Vagina (tissue), 2 donors: ENCODE measurements at regions not wholly inside any gene's neighbourhood (a gene's known extent, or its start where the extent isn't known, plus 50 kb on each side); places are given as distances from the start of the nearest gene placed in this dataset.

ENCODE experiments used
- POLR2A ChIP-seq, 2 donors: fragments of 450-650 bp; IDR thresholded peaks; one replicate each; pipeline ENCODE4 v1.6.1; 2017; ENCODE audit warnings: antibody characterized with exemption in 2 of 2, mild to moderate bottlenecking in 2 of 2, moderate library complexity in 2 of 2
- POLR2AphosphoS5 ChIP-seq, 2 donors: sonication (generic); formaldehyde crosslinking; IDR thresholded peaks; one replicate each; pipeline ENCODE4 v1.9.0; 2017; ENCODE audit warnings: antibody characterized with exemption in 2 of 2, mild to moderate bottlenecking in 2 of 2, low read depth in 1 of 2; ENCODE audit not compliant: insufficient read depth in 1 of 2
- TF ChIP-seq, protein P1 (sequence below), 3 experiments: fragments of 450-650 bp in 2 of 3; fragments of 200-600 bp in 1 of 3; sonication (generic) in 1 of 3; IDR thresholded peaks; one replicate each; pipeline ENCODE4 v1.5.1; 2017 to 2019; ENCODE audit warnings: antibody characterized with exemption in 3 of 3, mild to moderate bottlenecking in 2 of 3, moderate library complexity in 2 of 3

DNA sequence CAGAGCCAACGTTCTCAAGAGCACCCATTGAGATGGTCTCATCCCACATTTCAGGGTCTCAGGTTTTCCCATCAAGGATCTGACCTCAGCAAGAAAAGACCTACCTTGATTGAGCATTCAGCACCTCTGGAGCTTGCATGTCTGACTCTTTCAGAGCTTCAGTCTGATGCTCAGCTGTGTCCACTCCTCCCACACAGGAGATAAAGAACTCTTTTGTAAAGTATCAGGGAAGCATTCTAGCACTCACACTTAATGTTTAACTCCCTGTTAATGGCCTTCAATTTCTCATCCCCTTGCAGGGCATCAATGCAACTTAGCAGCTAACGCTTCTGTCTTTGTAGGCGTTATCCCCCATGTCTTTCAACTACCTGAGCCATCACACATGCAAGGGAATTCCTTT is 124.1 kb downstream of the GALC start:
- no peak for TF ChIP-seq POLR2A (IDR thresholded peaks at IDR 0.05)
- TF ChIP-seq, protein P1, sequence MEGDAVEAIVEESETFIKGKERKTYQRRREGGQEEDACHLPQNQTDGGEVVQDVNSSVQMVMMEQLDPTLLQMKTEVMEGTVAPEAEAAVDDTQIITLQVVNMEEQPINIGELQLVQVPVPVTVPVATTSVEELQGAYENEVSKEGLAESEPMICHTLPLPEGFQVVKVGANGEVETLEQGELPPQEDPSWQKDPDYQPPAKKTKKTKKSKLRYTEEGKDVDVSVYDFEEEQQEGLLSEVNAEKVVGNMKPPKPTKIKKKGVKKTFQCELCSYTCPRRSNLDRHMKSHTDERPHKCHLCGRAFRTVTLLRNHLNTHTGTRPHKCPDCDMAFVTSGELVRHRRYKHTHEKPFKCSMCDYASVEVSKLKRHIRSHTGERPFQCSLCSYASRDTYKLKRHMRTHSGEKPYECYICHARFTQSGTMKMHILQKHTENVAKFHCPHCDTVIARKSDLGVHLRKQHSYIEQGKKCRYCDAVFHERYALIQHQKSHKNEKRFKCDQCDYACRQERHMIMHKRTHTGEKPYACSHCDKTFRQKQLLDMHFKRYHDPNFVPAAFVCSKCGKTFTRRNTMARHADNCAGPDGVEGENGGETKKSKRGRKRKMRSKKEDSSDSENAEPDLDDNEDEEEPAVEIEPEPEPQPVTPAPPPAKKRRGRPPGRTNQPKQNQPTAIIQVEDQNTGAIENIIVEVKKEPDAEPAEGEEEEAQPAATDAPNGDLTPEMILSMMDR (IDR thresholded peaks at IDR 0.05): no peak
- TF ChIP-seq POLR2AphosphoS5 (IDR thresholded peaks at IDR 0.05; ENCODE audit: insufficient read depth in 1 of 2, low read depth in 1 of 2): no peak
